Glomerular visceral epithelial cell (primary cell): ENCODE measurements at regions not wholly inside any gene's neighbourhood (a gene's known extent, or its start where the extent isn't known, plus 50 kb on each side); places are given as distances from the start of the nearest gene placed in this dataset.

Experiments
- DNase-seq: peaks from one replicate; pipeline ENCODE4 v3.0.0-alpha.2; 2016; ENCODE audit errors: extremely low spot score

DNA sequence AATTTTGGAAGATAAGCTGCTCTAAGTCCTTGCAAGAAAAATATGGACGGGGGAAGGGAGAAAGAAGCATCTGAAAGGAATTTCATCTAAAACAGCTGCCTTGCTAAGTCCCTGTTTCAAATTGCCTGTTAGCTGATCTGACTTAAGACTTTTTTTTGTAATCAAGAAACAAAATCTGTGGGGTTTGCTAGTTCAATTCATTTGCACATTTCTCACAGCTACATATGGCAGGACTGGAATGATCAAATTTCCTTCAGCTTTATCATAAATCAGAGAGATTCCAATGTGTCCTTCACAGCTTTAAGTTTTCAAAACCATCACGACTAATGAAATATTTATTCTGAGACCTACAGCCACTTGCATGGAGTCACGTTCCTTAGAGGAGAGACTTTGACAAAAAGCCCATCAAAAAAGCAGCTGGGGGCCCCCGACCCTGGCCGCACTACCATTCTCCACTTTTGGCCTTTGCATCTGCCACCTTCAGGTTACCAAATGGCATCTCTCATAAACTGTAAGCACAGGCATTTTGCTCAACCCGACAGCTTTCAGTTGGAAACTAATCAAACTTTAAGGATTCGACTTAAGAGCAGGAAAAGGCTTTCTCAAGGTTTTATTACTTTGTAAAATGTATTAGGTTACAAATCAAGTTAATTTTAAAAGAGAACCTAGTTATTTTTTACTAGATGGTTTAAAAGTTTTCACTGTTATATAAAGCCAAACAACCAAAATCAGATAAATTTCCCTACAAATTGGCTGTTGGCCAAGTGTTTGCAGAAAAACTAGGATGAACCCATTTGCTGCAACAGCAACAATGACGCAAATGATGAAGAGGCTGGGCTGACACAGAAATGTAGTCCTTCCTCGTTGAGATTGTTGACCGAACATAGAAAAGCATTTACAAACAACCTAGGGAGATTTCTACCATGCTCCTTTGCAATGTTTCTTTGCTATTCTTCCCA lies 100.4 kb upstream of the RND3 start:
- DNase-seq: no peak

DNA sequence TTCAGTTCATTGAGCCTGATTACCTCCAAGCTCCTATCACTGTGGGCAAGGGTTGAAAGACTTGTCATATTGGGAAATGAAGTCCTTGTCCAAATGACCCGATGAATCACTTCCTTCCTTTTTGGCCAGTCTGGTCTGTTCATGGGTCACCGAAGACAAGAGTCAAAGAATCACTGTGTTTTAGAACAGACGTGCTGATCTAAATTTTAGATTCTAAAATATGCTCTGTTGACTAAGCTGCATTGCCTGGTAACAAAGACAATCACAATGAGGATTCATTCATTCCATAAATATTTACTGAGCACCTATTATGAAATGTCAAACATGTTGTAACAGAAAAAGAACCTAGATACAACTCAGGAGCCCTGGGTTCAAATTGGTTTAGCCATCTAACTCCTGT lies 99.4 kb upstream of the RND3 start:
- DNase-seq: peak; percentile 28

DNA sequence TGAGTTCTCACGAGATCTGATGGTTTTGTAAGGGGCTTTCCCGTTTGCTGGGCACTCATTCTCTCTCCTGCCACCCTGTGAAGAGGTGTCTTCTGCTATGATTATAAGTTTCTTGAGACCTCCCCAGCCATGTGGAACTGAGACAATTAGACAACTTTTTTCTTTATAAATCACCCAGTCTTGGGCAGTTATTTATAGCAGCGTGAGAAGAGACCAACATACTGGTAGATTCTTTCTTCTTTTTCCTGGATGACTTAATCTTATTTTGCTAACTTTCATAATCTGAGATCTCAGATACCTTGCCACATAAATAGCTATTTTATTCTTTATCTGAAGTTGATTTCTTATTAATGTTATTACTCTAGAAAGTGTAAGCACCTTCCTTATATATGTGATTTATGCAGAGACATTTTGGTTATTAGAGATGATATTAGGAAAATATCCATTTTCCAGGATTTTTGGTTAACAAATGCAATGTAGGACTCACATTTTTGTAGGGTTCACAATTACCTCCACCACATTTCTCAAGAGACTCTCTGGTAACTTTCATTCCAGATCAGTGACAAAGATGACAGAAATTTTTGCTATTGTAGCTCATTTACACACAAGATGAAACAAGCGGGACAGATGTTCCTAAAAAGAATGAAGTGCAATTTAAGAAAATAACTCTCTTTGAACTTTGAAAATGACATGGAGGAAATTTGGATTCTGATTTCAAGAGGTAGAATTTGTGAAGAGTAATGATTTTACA lies 97.9 kb upstream of the RND3 start:
- no peak for DNase-seq

DNA sequence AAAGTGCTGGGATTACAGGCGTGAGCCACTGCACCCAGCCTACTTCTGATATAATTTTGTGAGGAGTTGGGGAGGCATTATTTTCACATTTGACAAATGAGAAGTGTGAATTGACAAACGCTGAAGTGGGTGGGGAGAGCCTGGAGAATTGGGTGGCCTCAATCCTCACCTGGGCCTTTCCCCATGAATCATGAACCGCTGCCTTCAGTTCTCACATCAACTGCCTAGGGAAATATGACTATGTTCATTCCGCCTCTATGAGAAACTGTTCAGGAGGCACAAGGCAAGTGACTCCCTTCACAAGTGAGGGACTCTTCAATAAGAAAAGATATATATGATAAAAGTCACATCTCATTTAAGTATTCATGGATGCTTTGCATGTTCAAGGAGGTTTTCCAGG lies 96.6 kb upstream of the RND3 start:
- DNase-seq: no peak

DNA sequence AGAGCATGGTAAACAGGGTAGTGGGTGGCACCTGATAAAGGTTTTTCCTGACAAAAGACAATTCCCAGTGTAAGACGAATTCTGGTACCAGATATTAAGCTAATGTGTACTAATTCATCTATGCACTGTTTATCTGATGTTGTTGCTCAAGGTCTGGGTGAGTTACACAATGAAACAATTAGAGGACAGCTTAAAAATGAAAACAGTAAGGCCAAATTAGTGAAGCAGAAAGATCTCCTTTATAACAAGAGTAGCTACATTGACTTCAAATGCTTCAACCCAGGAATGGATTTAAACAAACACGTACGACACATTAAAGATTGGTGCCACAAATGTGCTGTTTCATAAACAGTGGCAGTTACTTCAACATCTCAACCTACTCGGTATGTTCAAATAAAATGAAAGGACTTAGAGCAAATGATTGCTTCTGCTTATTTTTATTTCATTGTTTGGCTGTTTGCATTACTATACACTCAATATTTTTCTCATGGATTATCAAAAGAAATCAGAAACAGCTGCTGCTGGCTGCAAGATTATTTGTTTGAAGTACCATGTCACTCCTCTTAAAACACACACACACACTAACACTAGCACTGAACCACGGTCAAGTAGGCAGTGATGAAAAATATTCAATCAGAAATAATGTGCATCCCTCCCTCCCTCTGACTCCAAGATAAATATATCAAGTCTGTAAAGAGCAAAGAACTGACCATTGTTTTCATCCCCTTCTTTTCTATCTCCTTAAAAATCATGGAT lies 94.4 kb upstream of the RND3 start:
- DNase-seq: no peak

DNA sequence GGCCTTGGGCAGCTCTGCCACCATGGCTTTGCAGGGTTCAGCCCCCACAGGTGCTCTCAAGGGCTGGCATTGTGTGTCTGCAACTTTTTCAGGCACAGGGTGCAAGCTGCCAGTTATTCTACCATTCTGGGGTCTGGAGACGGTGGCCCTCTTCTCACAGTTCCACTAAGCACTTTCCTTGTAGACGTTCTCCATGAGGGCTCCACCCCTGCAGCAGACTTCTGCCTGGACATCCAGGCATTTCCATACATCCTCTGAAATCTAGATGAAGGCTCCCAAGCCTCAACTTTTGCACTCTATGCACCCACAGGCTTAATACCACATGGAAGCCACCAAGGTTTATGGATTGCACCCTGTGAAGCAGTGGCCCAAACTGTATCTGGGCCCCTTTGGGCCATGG lies 91.0 kb upstream of the RND3 start:
- no peak for DNase-seq

DNA sequence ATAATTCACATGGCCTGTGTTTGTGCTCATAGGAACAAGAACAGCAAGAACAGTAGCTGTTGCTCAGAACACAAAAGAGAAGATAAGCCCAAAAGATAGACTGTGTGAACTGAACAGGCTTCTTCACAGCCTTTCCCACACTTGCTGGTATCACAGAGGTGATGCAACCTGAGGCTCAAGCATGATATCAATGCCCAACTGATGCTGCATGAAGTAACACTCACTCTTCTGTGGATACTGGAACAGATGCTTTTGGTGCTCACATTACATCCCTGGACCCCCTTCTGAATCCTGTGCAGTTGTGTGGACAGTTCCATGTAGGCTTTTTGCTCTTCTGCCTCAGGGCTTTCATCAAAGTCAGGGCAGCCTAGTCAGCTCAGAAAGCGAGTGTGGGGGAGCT lies 88.4 kb upstream of the RND3 start:
- no peak for DNase-seq

DNA sequence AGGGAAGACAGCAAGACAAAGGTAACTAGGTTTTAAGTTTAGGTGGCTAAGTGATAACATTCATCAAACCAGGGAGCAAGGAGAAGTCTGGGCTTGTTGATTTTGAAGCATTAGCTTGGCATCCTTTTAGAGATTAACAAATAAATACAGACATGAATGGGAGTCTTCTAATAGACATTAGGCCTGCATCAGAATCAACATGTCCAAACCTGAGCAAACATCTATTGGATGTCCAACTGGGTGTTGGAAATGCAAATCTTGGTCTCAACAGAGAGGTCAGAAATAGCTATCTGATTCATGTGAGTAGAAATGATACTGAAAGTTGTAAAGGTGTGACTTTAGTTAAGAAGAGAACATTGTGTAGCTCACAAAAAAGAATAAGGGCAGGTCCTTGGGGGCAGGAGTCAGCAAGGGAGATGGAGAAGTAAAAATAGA lies 85.5 kb upstream of the RND3 start:
- no peak for DNase-seq

DNA sequence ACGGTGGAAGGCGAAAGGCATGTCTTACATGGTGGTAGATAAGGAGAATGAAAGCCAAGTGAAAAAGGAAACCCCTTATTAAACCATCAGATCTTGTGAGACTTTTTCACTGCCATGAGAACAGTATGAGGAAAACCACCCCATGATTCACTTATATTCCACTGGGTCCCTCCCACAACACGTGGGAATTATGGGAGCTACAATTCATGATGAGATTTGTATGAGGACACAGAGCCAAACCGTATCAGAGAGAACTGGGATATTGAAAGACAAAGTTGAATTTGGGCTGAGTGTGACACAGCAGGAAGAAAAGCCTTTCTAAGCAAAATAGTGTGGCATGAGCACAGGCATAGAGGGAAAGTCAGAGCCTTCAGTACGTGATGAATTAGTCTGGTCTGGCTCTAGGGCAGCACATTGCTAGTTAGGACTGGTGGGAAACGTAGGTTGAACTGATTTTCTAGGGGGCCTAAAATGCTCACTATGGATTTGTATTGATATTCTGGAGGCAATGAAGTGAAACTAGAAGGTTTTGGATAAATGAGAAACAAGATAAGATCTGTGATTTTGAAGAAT lies 84.8 kb upstream of the RND3 start:
- no peak for DNase-seq

DNA sequence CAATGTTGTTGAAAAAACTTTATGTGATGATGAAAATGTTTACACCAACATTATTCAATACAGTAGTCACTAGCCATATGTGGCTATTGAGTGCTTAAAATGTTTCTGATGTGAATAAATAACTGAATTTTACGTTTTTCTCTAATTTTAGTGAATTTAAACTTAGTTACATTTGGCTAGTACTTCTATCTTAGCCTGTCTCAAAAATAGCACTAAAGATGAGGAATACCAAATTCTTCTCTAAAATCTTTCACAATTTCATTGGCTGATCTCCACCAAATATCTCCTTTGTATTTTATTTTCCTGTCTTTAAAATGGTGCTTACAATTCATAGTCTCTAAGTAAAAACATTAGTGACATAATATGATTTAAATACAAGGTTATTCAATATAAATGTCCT lies 83.7 kb upstream of the RND3 start:
- no peak for DNase-seq

DNA sequence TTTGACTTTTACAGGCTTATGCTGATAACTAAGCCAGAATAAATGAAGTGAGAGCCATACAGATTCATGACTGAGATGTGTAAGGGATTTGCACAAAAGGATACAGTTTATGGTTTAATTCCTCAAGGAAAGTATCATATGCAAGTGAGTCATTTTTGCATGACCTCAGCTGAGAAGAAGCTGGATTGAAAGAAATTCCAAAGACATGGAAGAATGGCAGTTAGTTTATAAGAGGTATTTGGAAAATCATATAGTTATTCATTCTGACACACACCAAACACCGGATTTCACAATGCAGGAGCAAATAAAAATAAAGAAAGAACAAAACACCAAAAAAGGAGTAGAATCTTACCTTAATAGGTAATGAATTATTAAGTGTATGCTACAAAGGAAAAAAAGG lies 83.2 kb upstream of the RND3 start:
- DNase-seq: peak; percentile 78

DNA sequence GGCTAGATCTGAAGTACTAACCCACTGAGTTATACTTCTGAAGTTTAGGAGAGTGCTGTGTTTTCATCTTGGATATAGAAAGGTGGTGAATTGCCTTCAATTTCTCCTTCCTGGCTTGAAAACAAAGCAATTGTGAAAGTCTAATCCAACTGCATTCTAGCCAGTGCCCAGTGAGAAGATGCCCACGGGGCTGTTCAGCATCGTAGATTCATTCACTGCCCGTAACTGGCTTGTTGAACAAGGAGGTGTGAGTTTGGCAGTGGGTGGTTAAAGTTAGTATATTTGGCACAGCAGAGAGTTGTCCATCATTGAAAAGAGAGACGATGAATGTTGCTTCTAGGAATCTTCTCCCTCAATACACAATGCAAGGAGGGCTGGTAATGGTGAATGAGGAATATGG lies 82.3 kb upstream of the RND3 start:
- no peak for DNase-seq

DNA sequence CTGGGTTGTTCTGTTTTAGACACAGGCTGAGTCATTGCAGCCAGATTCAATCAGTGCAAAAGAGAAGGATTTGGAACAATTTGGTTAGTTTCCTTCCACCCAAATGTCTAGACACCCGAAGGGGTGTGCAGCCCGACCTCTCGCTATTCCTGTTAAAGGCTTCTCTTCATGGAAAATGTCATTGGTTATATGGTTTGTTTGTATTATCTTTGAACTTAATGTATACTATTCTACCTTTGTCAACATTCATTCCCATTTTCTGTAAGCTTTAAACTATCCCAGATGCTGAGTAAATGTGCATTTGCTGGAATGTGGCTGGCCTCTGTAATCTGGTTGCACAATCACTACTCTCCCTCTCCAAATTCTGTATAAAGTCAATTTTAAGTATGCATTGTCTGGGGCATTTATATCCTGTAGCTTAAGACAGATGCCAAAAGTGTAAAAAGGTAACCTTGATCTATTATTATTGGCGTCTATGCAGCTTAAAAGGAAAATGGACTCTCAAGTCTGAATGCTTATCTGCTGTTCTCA lies 80.4 kb upstream of the RND3 start:
- no peak for DNase-seq

DNA sequence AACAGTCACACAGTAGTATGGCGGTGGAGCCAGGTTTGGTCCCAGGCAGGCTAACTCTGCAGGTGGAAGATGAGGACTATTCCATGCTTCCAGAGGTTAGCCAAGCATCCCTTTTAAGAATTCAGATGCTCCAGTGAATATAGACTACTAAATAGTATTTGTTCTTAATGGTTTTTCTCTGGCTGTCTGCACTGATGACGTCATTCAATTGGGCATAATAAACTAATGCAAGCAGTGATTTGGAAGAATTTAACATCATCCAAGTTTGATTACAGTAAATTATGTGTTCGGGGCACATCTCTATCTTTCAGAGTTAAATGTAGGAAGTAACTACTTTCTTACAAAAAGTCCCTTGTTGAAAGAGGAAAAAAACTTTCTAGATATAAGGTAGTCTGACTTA lies 78.8 kb upstream of the RND3 start:
- no peak for DNase-seq

DNA sequence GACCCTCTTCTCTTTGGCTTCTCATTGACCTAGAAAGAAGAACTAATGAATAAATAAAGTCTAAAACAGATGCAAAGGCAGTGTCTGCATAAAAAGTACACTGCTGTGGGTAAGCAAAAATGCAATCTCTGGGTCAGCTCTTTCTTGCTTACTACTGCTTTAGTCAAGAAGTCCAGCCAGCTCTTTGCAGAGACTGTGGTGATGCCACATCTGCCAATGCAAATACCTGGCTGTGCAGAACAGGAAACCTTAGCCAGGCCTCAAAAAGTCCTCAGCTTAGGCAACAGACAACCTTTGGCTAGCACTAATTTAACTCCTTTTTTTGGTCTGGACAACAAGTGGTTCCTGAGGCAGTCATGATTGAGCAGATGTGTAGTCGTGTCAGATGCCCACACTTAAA lies 73.6 kb upstream of the RND3 start:
- DNase-seq: no peak

DNA sequence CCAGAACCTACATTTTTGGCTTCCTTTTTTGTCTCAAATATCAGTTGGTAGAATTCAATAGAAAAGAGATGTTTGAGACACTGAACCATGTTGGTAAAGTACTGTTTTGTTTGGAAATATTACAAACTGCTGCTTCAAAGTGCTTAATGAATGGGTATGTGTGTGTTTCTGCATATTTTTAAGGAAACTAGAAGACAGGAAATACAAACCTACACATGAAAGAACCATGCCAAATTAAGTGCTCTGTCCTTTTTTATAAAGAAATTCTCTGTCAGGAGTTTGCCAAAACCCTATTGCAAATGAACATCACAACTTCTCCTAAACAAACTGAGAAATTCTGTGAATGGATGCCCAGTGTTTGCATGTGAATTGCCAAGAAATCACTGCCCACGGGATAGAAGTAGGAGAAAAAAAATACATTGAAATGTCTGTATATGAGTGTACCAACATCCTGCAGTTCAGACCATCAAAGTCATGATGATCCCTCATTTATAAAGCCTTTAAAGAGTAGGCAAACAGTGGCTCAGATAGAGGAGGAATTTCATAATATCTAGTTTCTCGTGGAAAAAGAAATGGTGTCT lies 69.6 kb upstream of the RND3 start:
- DNase-seq: no peak

DNA sequence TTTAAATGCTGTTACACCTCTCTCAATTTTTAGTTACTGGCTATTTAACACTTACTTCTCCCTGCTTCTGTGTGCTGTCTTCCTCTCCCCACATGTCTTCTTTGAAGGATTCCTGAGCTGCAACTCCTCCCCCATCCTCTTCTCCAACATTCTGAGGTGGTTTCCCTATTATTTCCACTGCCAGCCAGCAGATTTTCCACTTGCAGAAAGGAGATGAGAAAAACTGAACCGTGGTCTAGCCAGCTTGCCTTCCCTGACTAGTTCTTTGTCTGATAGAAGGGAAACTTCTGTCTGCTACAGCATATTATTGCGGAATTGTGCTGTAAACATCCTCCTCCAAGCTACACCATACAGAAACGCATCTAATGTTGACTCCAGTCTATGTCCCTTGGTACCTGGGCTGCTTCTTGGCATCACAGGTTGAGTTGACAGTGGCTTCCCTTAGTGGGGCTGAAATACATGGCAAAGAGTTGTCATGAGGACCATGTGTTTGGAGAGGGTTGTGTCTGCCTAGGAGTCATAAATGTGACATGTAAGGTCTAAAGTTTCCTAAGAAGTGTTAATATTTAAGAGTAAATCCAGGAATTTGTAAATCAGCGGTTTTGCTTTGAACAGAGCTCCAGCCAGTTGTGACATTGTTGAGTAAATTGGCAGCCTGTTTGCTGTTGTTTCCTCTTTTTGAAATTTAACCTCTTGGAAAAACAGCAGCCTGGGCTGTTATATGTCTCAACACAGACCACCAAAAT lies 68.3 kb upstream of the RND3 start:
- no peak for DNase-seq

DNA sequence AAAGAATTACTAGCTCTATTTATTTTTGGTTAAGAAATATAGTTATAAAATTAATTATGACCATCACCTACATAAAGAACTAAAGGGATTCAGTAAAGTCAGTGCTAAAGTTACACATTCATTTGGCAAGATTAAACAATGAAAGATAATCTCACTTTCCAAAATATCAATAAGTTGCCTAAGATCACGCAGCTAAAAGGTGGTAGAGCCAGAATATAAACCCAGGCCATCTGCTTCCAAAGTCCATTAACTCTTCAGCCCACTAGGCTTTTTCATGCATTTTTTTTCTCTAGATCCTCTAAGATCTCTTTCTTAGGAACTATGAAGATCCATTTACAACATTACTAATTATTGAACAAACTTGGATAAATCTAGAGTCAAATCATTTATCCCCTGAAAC lies 66.6 kb upstream of the RND3 start:
- DNase-seq: no peak

DNA sequence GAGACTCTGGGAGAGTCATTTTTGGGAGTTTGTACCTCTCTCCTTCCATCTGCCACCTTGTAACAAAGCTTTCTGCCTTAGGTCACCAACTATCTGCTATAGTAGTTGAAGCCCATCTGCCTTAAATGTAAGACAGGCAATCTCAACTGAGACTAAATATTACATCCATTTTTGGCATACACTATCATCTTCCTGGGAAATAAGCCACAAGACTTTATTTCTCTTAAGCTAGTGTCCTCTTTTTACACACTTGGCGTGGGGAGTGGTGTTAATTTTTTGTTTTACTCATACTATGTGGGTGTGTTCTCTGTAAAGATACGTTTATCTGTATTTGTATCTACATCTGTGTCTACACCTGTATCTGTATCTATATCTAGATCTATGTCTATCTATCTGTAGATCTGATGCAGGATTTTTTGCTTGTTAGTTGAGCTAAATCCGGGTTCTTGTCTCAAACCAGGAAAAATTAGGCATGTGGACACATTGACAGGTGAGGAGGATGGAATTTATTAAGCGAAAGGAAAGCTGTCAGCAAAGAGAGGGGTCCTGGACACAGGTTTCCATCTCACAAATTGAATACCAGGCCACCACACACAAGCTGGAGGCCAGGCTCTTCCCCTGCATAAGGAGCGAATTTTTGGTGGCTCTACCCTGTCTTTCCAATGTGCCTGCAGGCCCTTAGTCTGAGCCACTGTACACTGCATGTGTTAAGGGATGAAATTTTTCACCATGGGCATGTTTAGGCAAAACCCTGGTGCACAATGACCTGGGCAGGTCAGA lies 64.8 kb upstream of the RND3 start:
- no peak for DNase-seq

DNA sequence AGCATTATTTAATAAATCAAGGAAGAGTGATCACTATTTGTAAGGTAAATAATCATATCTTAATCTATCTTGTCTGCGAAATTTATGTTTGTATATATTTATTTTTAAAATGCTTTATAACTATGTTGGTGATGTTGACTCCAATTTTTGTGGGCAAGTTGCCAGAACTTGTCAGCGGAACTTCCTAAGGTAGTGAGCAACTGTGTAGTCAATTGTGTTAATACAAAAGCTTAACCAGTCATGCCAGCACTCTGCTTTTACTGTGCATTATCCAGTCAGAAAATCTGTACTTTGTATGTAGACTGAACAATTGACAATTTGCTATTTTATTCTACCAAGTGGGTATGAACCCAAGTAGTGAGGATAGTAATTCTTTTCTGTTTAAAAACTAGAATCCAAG lies 61.9 kb upstream of the RND3 start:
- DNase-seq: no peak
